ENCODE measurements at regions not wholly inside any gene's neighbourhood (a gene's known extent, or its start where the extent isn't known, plus 50 kb on each side); places are given as distances from the start of the nearest gene placed in this dataset.

DNA sequence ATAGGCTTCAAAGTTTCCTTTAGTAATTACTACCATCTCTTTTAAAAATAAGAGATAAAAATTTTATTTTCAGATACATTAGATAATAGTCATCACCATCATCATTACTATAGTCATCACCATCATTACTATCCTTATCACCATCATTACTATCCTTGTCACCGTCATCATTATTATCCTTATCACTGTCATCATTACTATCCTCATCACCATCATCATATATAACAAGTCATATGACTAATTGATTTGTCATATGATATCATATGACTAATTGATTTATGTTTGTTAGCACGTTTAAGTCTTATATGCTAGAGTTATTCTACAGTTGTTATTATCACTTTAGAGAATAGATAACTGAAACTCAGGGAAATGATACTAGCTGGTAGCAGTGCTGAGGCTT lies 382.1 kb upstream of the CDH18 start:
- no peak overlapping the region for H3K27ac Mint-ChIP-seq
- no peaks in the 10 kb centered on the region for H3K36me3 Mint-ChIP-seq
- H3K27me3 Mint-ChIP-seq (ENCODE audit: low read depth): no peaks in the 10 kb centered on the region
- no peak for DNase-seq (ENCODE audit: low spot score in 2 of 2, unreplicated experiment in 2 of 2)
- H3K4me1 Mint-ChIP-seq: no peaks in the 10 kb centered on the region
- H3K4me3 Mint-ChIP-seq: no peak overlapping the region
- H3K9me3 Mint-ChIP-seq: peaks cover 4% of the 10 kb centered on the region
- TF ChIP-seq, protein P1, sequence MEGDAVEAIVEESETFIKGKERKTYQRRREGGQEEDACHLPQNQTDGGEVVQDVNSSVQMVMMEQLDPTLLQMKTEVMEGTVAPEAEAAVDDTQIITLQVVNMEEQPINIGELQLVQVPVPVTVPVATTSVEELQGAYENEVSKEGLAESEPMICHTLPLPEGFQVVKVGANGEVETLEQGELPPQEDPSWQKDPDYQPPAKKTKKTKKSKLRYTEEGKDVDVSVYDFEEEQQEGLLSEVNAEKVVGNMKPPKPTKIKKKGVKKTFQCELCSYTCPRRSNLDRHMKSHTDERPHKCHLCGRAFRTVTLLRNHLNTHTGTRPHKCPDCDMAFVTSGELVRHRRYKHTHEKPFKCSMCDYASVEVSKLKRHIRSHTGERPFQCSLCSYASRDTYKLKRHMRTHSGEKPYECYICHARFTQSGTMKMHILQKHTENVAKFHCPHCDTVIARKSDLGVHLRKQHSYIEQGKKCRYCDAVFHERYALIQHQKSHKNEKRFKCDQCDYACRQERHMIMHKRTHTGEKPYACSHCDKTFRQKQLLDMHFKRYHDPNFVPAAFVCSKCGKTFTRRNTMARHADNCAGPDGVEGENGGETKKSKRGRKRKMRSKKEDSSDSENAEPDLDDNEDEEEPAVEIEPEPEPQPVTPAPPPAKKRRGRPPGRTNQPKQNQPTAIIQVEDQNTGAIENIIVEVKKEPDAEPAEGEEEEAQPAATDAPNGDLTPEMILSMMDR (IDR thresholded peaks at IDR 0.05; ENCODE audit: unreplicated experiment): no peak

DNA sequence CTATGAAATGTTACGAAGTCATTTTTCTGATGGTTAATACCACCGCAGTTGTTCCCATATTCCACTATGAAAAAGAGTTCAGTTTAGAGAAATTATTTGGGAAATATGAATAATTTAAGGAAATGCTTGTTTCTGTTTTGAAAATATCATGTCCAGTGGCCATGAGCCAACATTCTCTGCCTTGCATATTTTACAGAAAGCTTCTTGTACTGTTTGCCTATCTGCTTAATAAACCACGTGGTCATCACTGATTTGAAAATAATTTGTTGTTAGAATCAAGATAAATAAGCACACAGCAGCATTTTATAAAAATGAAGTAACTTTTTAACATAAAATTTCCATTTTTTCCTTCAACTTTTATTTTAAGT lies 381.5 kb upstream of the CDH18 start:
- Mint-ChIP-seq H3K27ac (no peak overlapping the region), H3K4me1 (no peaks in the 10 kb centered on the region), H3K27me3 (ENCODE audit: low read depth) (no peaks in the 10 kb centered on the region), H3K9me3 (peaks cover 4% of the 10 kb centered on the region), H3K4me3 (no peak overlapping the region), H3K36me3 (no peaks in the 10 kb centered on the region)
- no peak for DNase-seq (ENCODE audit: low spot score in 2 of 2, unreplicated experiment in 2 of 2)
- TF ChIP-seq, protein P1 (IDR thresholded peaks at IDR 0.05; ENCODE audit: unreplicated experiment): no peak

DNA sequence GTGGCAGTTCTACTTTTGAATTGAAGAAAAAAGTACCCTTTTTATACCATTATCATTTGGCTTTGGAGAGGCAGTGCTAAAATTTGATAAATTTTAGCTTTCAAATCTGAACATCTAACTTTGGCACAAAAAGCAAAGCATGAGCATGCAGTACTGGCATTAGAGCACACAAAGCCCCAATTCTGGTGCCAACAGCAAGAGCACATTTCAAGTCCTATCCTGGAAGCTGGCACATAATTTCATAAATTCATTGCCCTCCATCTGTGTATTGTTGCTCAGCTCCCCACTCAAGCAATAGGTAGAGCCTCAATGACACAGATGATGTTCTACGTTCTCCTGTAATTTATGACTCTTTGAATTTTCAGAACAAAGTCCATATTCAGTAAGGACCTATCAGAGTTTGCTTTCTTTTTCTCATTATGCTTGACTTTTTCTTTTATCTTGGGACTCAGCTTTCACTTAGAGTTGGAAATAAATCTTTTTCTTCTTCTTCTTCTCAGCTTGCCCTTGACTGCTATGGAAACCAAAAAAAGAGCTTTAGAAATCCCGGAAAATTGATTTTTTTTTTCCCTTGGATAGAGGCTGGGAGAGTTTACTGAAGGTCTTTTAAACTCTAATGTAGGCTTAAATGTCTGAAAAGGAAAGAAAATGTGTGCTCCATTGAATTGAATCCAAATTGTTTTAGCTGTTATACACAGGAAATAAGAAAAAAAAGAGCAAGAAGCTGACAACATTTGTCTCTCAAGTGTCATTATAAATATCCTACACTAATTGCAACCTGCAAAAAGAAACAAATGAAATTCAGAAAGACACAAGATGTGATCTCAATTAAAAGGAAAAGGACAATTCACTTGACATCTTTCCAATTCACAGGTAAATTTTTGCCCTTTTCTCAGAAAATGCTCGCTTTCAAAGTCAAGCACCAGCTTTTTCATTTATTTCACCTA lies 380.8 kb upstream of the CDH18 start:
- Mint-ChIP-seq H3K27me3 (ENCODE audit: low read depth) (no peaks in the 10 kb centered on the region), H3K4me1 (no peaks in the 10 kb centered on the region), H3K4me3 (no peak overlapping the region), H3K36me3 (no peaks in the 10 kb centered on the region), H3K9me3 (peaks cover 4% of the 10 kb centered on the region), H3K27ac (no peak overlapping the region)
- DNase-seq (ENCODE audit: low spot score in 2 of 2, unreplicated experiment in 2 of 2): no peak
- TF ChIP-seq, protein P1 (IDR thresholded peaks at IDR 0.05; ENCODE audit: unreplicated experiment): no peak

DNA sequence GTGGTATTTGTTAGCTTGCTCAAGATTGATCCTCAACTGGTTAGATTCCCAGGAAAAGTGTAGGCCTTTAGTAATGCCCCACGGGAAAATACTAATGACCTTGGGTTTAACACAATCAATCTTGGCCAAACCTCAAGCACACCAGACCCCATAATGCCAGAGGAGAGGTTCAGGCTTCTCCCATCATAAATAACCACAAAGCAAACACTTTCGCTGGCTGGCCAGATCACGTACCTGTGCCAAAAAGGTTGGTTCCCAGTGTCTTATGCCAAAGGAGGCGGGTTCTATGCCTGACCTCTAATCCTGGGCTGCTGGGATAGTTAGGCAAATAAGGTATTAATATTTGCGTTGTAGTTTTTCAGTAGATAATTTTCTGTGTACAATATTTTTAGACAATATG lies 379.2 kb upstream of the CDH18 start:
- no peak overlapping the region for H3K4me3 Mint-ChIP-seq
- no peaks in the 10 kb centered on the region for H3K27me3 Mint-ChIP-seq (ENCODE audit: low read depth)
- no peaks in the 10 kb centered on the region for H3K36me3 Mint-ChIP-seq
- H3K9me3 Mint-ChIP-seq: no peaks in the 10 kb centered on the region
- TF ChIP-seq, protein P1 (IDR thresholded peaks at IDR 0.05; ENCODE audit: unreplicated experiment): no peak
- H3K27ac Mint-ChIP-seq: no peak overlapping the region
- DNase-seq (ENCODE audit: low spot score in 2 of 2, unreplicated experiment in 2 of 2): no peak
- no peaks in the 10 kb centered on the region for H3K4me1 Mint-ChIP-seq

DNA sequence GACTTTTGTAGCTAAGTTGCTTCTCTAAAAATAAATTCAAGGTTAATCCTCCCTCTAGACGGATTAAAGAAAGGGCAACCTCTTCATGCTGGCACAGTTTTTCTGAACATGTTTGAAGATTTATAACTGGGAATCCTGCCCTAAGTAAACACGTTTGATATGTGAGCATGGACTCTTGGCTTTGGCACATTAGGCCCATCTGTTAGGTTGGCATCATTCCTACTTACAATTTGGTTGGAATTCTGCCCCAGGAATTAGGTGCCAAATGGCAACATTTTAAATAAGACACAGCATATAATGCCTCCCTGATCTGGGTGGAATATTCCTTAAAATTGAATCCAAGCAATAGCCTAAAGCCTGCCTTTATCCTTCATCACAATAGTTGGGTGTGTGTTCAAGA lies 372.3 kb upstream of the CDH18 start:
- Mint-ChIP-seq H3K4me1 (peaks cover 3% of the 10 kb centered on the region), H3K4me3 (no peak overlapping the region), H3K27ac (no peak overlapping the region), H3K27me3 (ENCODE audit: low read depth) (no peaks in the 10 kb centered on the region), H3K36me3 (no peaks in the 10 kb centered on the region), H3K9me3 (peaks cover 4% of the 10 kb centered on the region)
- no peak for DNase-seq (ENCODE audit: low spot score in 2 of 2, unreplicated experiment in 2 of 2)
- TF ChIP-seq, protein P1 (IDR thresholded peaks at IDR 0.05; ENCODE audit: unreplicated experiment): no peak

Data from mesothelial cell of epicardium (in vitro differentiated cells).